ENCODE measurements at regions not wholly inside any gene's neighbourhood (a gene's known extent, or its start where the extent isn't known, plus 50 kb on each side); places are given as distances from the start of the nearest gene placed in this dataset.

DNA sequence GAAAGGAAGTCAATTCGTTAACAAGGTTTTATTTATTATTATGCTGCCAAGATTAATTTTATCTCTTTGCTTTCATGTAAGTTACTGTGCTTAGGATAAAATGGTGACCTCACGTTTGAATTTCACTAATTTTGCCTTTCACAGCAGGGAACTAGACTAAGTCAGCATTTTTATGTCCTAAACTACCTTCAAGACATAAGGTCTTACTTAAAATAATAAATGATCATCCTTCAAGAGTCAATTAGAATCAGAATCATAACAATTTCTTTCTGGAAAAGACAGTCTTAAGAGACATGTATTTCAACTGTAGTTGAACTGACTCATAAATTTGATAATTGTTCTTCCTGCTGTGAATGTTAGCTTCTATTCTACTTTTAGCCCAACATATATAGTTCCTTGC lies 893.8 kb downstream of the KCNJ2 start:
- TF ChIP-seq, protein P1, sequence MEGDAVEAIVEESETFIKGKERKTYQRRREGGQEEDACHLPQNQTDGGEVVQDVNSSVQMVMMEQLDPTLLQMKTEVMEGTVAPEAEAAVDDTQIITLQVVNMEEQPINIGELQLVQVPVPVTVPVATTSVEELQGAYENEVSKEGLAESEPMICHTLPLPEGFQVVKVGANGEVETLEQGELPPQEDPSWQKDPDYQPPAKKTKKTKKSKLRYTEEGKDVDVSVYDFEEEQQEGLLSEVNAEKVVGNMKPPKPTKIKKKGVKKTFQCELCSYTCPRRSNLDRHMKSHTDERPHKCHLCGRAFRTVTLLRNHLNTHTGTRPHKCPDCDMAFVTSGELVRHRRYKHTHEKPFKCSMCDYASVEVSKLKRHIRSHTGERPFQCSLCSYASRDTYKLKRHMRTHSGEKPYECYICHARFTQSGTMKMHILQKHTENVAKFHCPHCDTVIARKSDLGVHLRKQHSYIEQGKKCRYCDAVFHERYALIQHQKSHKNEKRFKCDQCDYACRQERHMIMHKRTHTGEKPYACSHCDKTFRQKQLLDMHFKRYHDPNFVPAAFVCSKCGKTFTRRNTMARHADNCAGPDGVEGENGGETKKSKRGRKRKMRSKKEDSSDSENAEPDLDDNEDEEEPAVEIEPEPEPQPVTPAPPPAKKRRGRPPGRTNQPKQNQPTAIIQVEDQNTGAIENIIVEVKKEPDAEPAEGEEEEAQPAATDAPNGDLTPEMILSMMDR (conservative IDR thresholded peaks at IDR 0.05; ENCODE audit: low read depth, low read length) = no peak
- TF ChIP-seq EZH2phosphoT487 (IDR thresholded peaks at IDR 0.05; ENCODE audit: borderline replicate concordance, low read length) = no peak
- no peak for TF ChIP-seq EZH2 (IDR thresholded peaks at IDR 0.05; ENCODE audit: low read length, unreplicated experiment)
